HFF-Myc (cell line): ENCODE measurements at regions not wholly inside any gene's neighbourhood (a gene's known extent, or its start where the extent isn't known, plus 50 kb on each side); places are given as distances from the start of the nearest gene placed in this dataset.

Source experiments
- DNase-seq: peaks from one replicate; pipeline ENCODE4 v3.0.0-alpha.2; 2011; ENCODE audit warnings: low read depth; ENCODE audit errors: extremely low read depth
- H3K4me3 ChIP-seq: replicated peaks from 2 replicates; pipeline ENCODE4 v1.5.1; 2011; ENCODE audit warnings: low read depth, mild to moderate bottlenecking, control low read depth, low read length
- TF ChIP-seq, protein P1 (sequence below): IDR thresholded peaks from 2 replicates; pipeline ENCODE4 v1.5.1; 2012; ENCODE audit warnings: mild to moderate bottlenecking, low read depth, low read length, control low read depth; ENCODE audit errors: missing control alignments

- TF ChIP-seq, protein P1, sequence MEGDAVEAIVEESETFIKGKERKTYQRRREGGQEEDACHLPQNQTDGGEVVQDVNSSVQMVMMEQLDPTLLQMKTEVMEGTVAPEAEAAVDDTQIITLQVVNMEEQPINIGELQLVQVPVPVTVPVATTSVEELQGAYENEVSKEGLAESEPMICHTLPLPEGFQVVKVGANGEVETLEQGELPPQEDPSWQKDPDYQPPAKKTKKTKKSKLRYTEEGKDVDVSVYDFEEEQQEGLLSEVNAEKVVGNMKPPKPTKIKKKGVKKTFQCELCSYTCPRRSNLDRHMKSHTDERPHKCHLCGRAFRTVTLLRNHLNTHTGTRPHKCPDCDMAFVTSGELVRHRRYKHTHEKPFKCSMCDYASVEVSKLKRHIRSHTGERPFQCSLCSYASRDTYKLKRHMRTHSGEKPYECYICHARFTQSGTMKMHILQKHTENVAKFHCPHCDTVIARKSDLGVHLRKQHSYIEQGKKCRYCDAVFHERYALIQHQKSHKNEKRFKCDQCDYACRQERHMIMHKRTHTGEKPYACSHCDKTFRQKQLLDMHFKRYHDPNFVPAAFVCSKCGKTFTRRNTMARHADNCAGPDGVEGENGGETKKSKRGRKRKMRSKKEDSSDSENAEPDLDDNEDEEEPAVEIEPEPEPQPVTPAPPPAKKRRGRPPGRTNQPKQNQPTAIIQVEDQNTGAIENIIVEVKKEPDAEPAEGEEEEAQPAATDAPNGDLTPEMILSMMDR: no peak
Observed at GRCh38 chr1:30598571-30599114, 124.7 kb downstream of the MATN1 start.

DNA sequence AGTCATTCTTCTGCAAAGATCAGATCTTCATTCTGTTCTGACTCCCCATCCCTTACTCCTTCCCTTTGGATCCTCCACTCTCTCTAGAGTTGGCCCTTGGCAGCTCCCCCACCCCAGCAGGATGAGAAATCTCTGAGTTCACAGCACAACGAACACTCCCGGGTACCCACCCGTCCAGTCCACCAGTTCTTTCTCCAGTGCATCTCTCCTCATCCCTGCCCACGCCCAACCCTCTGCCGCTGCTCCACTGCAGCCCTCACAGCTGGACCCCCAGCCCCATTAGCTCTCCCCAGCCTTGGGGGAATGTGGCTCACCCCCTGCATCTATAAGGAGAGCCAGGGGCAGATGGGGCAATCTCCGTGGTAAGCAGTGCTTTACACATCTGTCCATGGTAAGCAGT lies 125.7 kb downstream of the MATN1 start:
- no peak for DNase-seq
- TF ChIP-seq, protein P1: no peak
- no peak overlapping the region for H3K4me3 ChIP-seq

More at GRCh38 chr1:30598571-30599114, 124.7 kb downstream of the MATN1 start:
- no peak for DNase-seq
- H3K4me3 ChIP-seq: no peak overlapping the region

DNA sequence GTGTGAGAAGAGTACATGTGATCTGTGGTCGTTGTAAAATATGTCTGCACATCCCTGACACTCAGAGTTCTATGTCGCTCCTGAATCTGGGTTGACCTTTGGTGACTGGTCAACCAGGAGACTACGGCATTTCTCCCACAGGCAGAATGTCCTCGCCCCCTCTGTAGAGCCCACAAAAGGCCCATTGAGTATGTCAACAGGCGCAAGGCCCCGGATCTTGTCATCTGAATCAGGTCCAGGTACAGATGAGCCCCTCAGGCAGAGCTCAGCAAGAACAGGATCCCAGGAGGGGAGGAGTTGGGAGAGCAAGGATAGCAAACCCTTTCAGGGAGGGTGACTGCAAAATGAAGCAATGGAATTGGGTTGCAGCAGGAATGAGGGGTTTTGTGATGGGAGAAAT lies 126.5 kb downstream of the MATN1 start:
- no peak overlapping the region for H3K4me3 ChIP-seq
- DNase-seq: no peak
- TF ChIP-seq, protein P1: no peak

DNA sequence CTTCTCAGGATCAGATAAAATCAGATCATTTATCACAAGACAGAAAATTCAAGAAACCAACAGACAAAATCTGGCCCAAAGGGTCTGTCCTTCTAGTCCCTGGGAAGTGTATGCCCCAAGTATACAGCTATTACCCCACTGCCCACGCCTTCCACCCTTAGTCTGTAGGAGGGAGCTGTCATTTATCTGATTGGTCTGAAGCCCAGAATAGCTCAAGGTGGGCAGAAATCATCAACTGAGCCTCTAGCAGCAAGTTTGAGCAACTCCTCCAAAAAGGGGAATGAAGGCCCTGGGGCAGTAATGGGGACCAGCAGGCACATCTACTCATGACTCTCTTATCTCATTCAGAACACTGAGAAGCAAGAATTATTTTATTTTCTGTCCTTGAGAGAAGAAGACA lies 126.9 kb downstream of the MATN1 start:
- TF ChIP-seq, protein P1: no peak
- H3K4me3 ChIP-seq: no peak overlapping the region
- no peak for DNase-seq

DNA sequence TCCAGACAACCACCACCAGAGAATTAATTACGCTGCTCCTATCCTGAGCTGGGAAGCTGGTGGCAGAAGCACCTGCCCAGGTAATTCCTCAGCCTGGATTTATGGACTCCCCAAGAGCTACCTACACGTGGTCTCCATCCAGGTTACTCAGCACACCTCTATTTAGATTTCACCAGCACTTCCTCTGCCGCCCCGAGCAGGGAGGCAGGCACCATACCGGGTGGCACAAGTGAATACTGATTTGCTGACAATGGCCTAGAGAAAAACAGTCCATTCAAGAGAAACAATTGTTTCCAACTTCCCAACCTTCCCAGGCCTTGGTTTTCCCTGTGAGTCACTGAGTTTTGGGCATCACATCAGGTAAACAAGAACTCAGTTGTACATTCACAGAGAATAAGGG lies 134.3 kb downstream of the MATN1 start:
- TF ChIP-seq, protein P1: no peak
- no peak for DNase-seq
- no peak overlapping the region for H3K4me3 ChIP-seq

GRCh38 chr1:30588311-30589073 lies 134.9 kb downstream of the MATN1 start:
- TF ChIP-seq, protein P1: no peak
- no peak for DNase-seq
- H3K4me3 ChIP-seq: no peak overlapping the region
